ENCODE measurements at regions not wholly inside any gene's neighbourhood (a gene's known extent, or its start where the extent isn't known, plus 50 kb on each side); places are given as distances from the start of the nearest gene placed in this dataset.

DNA sequence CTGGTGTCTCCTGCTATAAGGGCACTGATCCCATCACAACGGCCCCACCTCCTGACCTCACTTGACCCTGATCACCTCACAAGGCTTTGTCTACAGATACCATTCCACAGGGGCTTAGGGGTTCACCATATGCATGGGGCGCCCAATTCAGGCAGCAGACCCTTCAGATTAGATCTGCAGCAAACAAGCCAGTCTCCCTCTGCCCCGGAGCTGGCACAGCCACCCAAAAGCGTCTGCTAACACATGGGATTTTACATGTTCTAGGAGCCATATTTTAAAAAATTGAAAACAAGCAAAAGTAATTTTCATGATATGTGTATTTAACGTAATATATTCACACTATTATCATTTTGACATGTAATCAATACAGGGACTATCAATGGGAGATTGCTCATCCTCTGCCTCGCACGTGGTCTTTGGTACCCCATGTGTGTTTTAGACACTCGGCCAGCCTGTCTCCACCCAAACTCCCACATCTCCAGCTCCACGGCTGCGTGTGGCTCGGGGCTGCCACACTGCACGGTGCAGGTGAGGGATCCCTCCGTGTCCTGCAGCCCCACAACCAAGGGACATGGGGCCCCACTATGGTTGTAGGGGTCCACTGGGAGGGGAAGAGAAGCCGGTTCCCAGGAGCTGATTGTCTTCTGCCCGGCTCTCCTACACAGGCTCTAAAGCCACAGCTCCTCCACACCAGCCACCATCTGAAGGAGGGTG, 107.6 kb downstream of the RBFOX3 start:
- WGBS, 2 experiments (ENCODE audit: low coverage in 1 of 2, low lambda C conversion rate in 2 of 2, missing lambda C conversion rate in 2 of 2) = 19% methylated on average over 14 to 15 of the region's 15 CpGs
- H2AFZ ChIP-seq = no peak overlapping the region
- H3K4me2 ChIP-seq (ENCODE audit: unreplicated experiment) = no peak overlapping the region
- no peaks in the 10 kb centered on the region for H3K4me1 ChIP-seq (ENCODE audit: insufficient read depth)
- no peak overlapping the region for H3K27ac ChIP-seq
- in situ Hi-C loops (cut with MboI) = no loop called here
- H3K9me3 ChIP-seq (ENCODE audit: low read depth) = no peaks in the 10 kb centered on the region
- H4K20me1 ChIP-seq (ENCODE audit: insufficient read depth) = no peaks in the 10 kb centered on the region
- no peak overlapping the region for H3K4me3 ChIP-seq
- no peaks in the 10 kb centered on the region for H3K9me2 ChIP-seq (ENCODE audit: insufficient read depth)
- no peaks in the 10 kb centered on the region for H3F3A ChIP-seq (ENCODE audit: insufficient read depth)
- no peaks in the 10 kb centered on the region for H3K36me3 ChIP-seq (ENCODE audit: low read depth)
- no peaks in the 10 kb centered on the region for H3K79me2 ChIP-seq (ENCODE audit: insufficient read depth)
- H3K9ac ChIP-seq = no peak overlapping the region
- DNase-seq = no peak
- H3K27me3 ChIP-seq (replicated peaks; ENCODE audit: insufficient read depth) = no peaks in the 10 kb centered on the region; the same call in 1 of the 2 replicates
- no peak for TF ChIP-seq EZH2phosphoT487 (IDR thresholded peaks at IDR 0.05; ENCODE audit: insufficient read depth, low read depth)

DNA sequence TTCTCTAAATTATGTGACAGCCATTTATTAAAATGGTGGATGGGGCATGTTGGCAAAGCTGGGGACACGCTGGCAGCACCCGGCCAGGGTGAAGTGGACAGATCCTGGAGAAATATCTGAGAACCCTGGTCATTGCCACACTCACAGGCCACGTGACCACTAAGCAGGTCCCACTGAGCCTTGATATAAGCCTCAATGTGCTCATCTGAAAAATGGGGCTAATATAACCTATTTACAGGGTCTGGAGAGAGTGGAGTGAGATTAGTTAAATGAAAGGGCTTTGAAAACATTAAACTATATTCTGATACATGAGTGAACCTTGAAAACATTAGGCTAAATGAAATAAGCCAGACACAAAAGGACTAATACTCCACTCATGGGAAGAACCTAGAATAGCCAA, 108.9 kb downstream of the RBFOX3 start:
- Histone ChIP-seq H3K4me1 (ENCODE audit: insufficient read depth) (no peaks in the 10 kb centered on the region), H2AFZ (no peak overlapping the region), H3K9ac (no peak overlapping the region), H3K4me3 (no peak overlapping the region), H3K9me3 (ENCODE audit: low read depth) (no peaks in the 10 kb centered on the region), H3K27me3 (replicated peaks; ENCODE audit: insufficient read depth) (no peaks in the 10 kb centered on the region; the same call in 1 of the 2 replicates), H3K9me2 (ENCODE audit: insufficient read depth) (no peaks in the 10 kb centered on the region), H3K79me2 (ENCODE audit: insufficient read depth) (no peaks in the 10 kb centered on the region), H3K36me3 (ENCODE audit: low read depth) (no peaks in the 10 kb centered on the region), H4K20me1 (ENCODE audit: insufficient read depth) (no peaks in the 10 kb centered on the region), H3K27ac (no peak overlapping the region), H3F3A (ENCODE audit: insufficient read depth) (no peaks in the 10 kb centered on the region), H3K4me2 (ENCODE audit: unreplicated experiment) (no peak overlapping the region)
- 50 to 52% methylated on average over 3 of the region's 3 CpGs for WGBS, 2 experiments (ENCODE audit: low coverage in 1 of 2, low lambda C conversion rate in 2 of 2, missing lambda C conversion rate in 2 of 2)
- no peak for DNase-seq
- in situ Hi-C loops (cut with MboI) = no loop called here
- TF ChIP-seq EZH2 (IDR thresholded peaks at IDR 0.05; ENCODE audit: insufficient read depth, poor library complexity, severe bottlenecking) (no peak), EZH2phosphoT487 (IDR thresholded peaks at IDR 0.05; ENCODE audit: insufficient read depth, low read depth) (no peak)

GRCh38 chr17:79500745-79501618, 109.9 kb downstream of the RBFOX3 start:
- Histone ChIP-seq H3K4me2 (ENCODE audit: unreplicated experiment) (no peak overlapping the region), H3K9me2 (ENCODE audit: insufficient read depth) (no peaks in the 10 kb centered on the region), H3K9me3 (ENCODE audit: low read depth) (no peaks in the 10 kb centered on the region), H2AFZ (no peak overlapping the region), H3K4me1 (ENCODE audit: insufficient read depth) (no peaks in the 10 kb centered on the region), H3K4me3 (no peak overlapping the region), H3K9ac (no peak overlapping the region), H3K27ac (no peak overlapping the region), H4K20me1 (ENCODE audit: insufficient read depth) (no peaks in the 10 kb centered on the region), H3K27me3 (replicated peaks; ENCODE audit: insufficient read depth) (no peaks in the 10 kb centered on the region; the same call in 1 of the 2 replicates), H3K36me3 (ENCODE audit: low read depth) (no peaks in the 10 kb centered on the region), H3F3A (ENCODE audit: insufficient read depth) (no peaks in the 10 kb centered on the region), H3K79me2 (ENCODE audit: insufficient read depth) (no peaks in the 10 kb centered on the region)
- TF ChIP-seq EZH2 (IDR thresholded peaks at IDR 0.05; ENCODE audit: insufficient read depth, poor library complexity, severe bottlenecking) = no peak
- no peak for TF ChIP-seq EZH2phosphoT487 (IDR thresholded peaks at IDR 0.05; ENCODE audit: insufficient read depth, low read depth)
- WGBS, 2 experiments (ENCODE audit: low coverage in 1 of 2, low lambda C conversion rate in 2 of 2, missing lambda C conversion rate in 2 of 2) = 50 to 51% methylated on average over 23 of the region's 23 CpGs
- DNase-seq = no peak
- in situ Hi-C loops (cut with MboI) = no loop called here

DNA sequence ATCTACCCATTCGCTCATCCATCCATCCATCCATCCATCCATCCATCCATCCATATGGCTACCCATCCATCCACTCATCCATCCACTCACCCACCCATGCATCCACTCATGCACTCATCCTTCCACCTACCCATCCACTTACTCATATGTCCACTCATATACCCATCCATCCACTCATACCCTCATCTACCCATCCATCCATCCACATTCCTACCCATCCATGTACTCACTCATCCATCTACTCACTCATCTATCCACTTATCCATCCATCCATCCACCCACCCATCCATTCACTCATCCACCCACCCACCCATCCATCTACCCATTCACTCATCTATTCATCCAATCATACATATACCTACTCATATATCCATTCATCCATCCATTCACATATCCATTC, 112.0 kb downstream of the RBFOX3 start:
- TF ChIP-seq EZH2phosphoT487 (IDR thresholded peaks at IDR 0.05; ENCODE audit: insufficient read depth, low read depth) (no peak), EZH2 (IDR thresholded peaks at IDR 0.05; ENCODE audit: insufficient read depth, poor library complexity, severe bottlenecking) (no peak)
- no peaks in the 10 kb centered on the region for H3F3A ChIP-seq (ENCODE audit: insufficient read depth)
- H4K20me1 ChIP-seq (ENCODE audit: insufficient read depth) = no peaks in the 10 kb centered on the region
- H3K9me2 ChIP-seq (ENCODE audit: insufficient read depth) = no peaks in the 10 kb centered on the region
- no peaks in the 10 kb centered on the region for H3K4me1 ChIP-seq (ENCODE audit: insufficient read depth)
- H3K27me3 ChIP-seq (replicated peaks; ENCODE audit: insufficient read depth) = no peaks in the 10 kb centered on the region
- no peak overlapping the region for H2AFZ ChIP-seq
- H3K9me3 ChIP-seq (ENCODE audit: low read depth) = no peaks in the 10 kb centered on the region
- no peaks in the 10 kb centered on the region for H3K79me2 ChIP-seq (ENCODE audit: insufficient read depth)
- no peak for DNase-seq
- H3K4me3 ChIP-seq = no peak overlapping the region
- H3K36me3 ChIP-seq (ENCODE audit: low read depth) = no peaks in the 10 kb centered on the region
- H3K4me2 ChIP-seq (ENCODE audit: unreplicated experiment) = no peak overlapping the region
- no peak overlapping the region for H3K9ac ChIP-seq
- in situ Hi-C loops (cut with MboI) = no loop called here
- 3% methylated on average over 1 of the region's 1 CpG; no CpG with 5 or more reads in 1 of the 2 experiments for WGBS, 2 experiments (ENCODE audit: low coverage in 1 of 2, low lambda C conversion rate in 2 of 2, missing lambda C conversion rate in 2 of 2)
- H3K27ac ChIP-seq = no peak overlapping the region

Measured in GM23248 (cell line).